Astrocyte (in vitro differentiated cells and primary cell): ENCODE measurements at regions not wholly inside any gene's neighbourhood (a gene's known extent, or its start where the extent isn't known, plus 50 kb on each side); places are given as distances from the start of the nearest gene placed in this dataset.
A peak's percentile ranks its signal among the peaks of the same experiment; 100 is the strongest.

Experiments
- DNase-seq: peaks from one replicate; pipeline ENCODE4 v3.0.0-alpha.2; 2010; ENCODE audit warnings: low read depth
- FAIRE-seq: peaks from 2 replicates; lab custom pipeline; 2011; peaks lifted over from hg19 to GRCh38; lab: Jason Lieb, UNC
- H2AFZ ChIP-seq: 2 replicates; pipeline ENCODE4 v1.6.0; 2012; ENCODE audit warnings: low read depth, low read length, inconsistent platforms
- H3K27ac ChIP-seq: 2 replicates; pipeline ENCODE4 v1.5.1; 2011; ENCODE audit warnings: low read depth, low read length, inconsistent platforms
- H3K27me3 ChIP-seq: 2 replicates; pipeline ENCODE4 v1.6.0; 2011; ENCODE audit warnings: low read length, inconsistent platforms; ENCODE audit not compliant: insufficient read depth
- H3K36me3 ChIP-seq: 2 replicates; pipeline ENCODE4 v1.5.1; 2011; ENCODE audit warnings: low read length, inconsistent platforms; ENCODE audit not compliant: insufficient read depth
- H3K4me1 ChIP-seq: 2 replicates; pipeline ENCODE4 v1.5.1; 2011; ENCODE audit warnings: low read length, inconsistent platforms; ENCODE audit not compliant: insufficient read depth
- H3K4me2 ChIP-seq: 2 replicates; pipeline ENCODE4 v1.6.0; 2012; ENCODE audit warnings: low read length, inconsistent platforms
- H3K4me3 ChIP-seq: 2 replicates; pipeline ENCODE4 v1.5.1; 2011; ENCODE audit warnings: low read depth, mild to moderate bottlenecking, low read length, inconsistent platforms; ENCODE audit not compliant: insufficient read depth
- H3K79me2 ChIP-seq: 2 replicates; pipeline ENCODE4 v1.6.0; 2012; ENCODE audit warnings: mild to moderate bottlenecking, low read length, inconsistent platforms; ENCODE audit not compliant: insufficient read depth
- H3K9ac ChIP-seq: 2 replicates; pipeline ENCODE4 v1.6.0; 2012; ENCODE audit warnings: mild to moderate bottlenecking, low read length, inconsistent platforms
- H3K9me3 ChIP-seq: 2 replicates; pipeline ENCODE4 v1.5.1; 2012; ENCODE audit warnings: low read depth, mild to moderate bottlenecking, low read length, inconsistent platforms; ENCODE audit not compliant: insufficient read depth
- H4K20me1 ChIP-seq: 2 replicates; pipeline ENCODE4 v1.6.0; 2012; ENCODE audit warnings: low read length, inconsistent platforms; ENCODE audit not compliant: insufficient read depth
- H3K27ac Mint-ChIP-seq: one replicate; pipeline ENCODE4 v1.8.0; 2021; ENCODE audit warnings: mild to moderate bottlenecking, mixed read lengths; ENCODE audit not compliant: unreplicated experiment
- H3K27me3 Mint-ChIP-seq: one replicate; pipeline ENCODE4 v1.8.0; 2021; ENCODE audit warnings: low read depth, mixed read lengths; ENCODE audit not compliant: unreplicated experiment
- H3K36me3 Mint-ChIP-seq: one replicate; pipeline ENCODE4 v1.8.0; 2021; ENCODE audit warnings: low read depth, mixed read lengths; ENCODE audit not compliant: unreplicated experiment
- H3K4me1 Mint-ChIP-seq: one replicate; pipeline ENCODE4 v1.8.0; 2021; ENCODE audit warnings: low read depth, mixed read lengths; ENCODE audit not compliant: unreplicated experiment
- H3K4me3 Mint-ChIP-seq: one replicate; pipeline ENCODE4 v1.8.0; 2021; ENCODE audit warnings: mild to moderate bottlenecking, moderate library complexity, mixed read lengths; ENCODE audit not compliant: unreplicated experiment
- H3K9me3 Mint-ChIP-seq: one replicate; pipeline ENCODE4 v1.8.0; 2021; ENCODE audit warnings: mild to moderate bottlenecking, mixed read lengths; ENCODE audit not compliant: unreplicated experiment
- EZH2 ChIP-seq: IDR thresholded peaks from 2 replicates; pipeline ENCODE4 v1.6.1; 2012; ENCODE audit warnings: mild to moderate bottlenecking, low read length, inconsistent platforms; ENCODE audit not compliant: insufficient read depth
- TF ChIP-seq, protein P1 (sequence below): IDR thresholded peaks from 2 replicates; pipeline ENCODE4 v1.5.1; 2011; ENCODE audit warnings: low read depth, mild to moderate bottlenecking, inconsistent platforms, low read length, moderate library complexity; ENCODE audit not compliant: insufficient read depth

DNA sequence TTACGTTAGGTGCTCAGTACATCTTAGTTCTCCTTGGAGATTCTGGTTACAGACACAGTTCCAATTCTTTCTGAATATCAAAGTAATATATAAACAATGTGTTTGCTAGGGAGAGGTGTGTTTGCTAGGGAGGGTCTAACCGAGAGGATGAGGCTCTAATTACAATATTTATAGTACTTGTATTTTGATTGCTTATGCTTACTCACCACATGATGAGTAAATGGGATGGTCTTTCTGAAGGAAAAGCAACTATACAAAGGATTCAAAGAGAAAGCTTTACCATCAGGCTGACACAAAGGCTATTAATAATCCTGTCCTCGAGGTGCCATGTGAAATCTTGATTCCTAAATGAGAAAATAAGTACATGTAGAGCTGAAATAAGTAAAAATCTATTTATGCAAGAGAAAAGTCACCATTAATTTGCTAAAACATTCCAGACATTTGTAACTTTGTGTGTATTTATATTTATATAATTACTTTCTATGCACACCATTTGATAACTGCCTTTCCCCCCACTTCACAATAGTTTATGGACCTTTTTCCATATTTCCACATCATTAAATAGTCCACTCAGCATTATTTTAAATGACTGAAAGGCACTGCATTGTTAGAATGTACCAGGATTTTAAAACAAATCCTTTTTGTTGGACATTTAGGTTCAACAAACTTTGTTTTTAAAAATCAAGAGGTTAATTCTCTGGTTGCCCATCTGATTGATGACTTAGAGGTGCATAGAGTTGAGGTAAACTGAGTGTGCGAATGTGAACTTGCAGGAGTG lies 94.5 kb upstream of the FN1 start:
- Histone ChIP-seq H3K36me3 (no peaks in the 10 kb centered on the region), H2AFZ (no peak overlapping the region), H3K4me3 (peak overlapping the region; percentile 12), H3K27me3 (no peaks in the 10 kb centered on the region), H3K27ac (peak overlapping the region; percentile 99), H4K20me1 (no peaks in the 10 kb centered on the region), H3K4me1 (peaks cover 50% of the 10 kb centered on the region), H3K9ac (peak overlapping the region; percentile 83), H3K9me3 (no peaks in the 10 kb centered on the region), H3K79me2 (no peaks in the 10 kb centered on the region), H3K4me2 (peak overlapping the region; percentile 52)
- DNase-seq = peak; percentile 71
- TF ChIP-seq, protein P1, sequence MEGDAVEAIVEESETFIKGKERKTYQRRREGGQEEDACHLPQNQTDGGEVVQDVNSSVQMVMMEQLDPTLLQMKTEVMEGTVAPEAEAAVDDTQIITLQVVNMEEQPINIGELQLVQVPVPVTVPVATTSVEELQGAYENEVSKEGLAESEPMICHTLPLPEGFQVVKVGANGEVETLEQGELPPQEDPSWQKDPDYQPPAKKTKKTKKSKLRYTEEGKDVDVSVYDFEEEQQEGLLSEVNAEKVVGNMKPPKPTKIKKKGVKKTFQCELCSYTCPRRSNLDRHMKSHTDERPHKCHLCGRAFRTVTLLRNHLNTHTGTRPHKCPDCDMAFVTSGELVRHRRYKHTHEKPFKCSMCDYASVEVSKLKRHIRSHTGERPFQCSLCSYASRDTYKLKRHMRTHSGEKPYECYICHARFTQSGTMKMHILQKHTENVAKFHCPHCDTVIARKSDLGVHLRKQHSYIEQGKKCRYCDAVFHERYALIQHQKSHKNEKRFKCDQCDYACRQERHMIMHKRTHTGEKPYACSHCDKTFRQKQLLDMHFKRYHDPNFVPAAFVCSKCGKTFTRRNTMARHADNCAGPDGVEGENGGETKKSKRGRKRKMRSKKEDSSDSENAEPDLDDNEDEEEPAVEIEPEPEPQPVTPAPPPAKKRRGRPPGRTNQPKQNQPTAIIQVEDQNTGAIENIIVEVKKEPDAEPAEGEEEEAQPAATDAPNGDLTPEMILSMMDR = no peak
- no peak for TF ChIP-seq EZH2
- Mint-ChIP-seq H3K27me3 (no peaks in the 10 kb centered on the region), H3K36me3 (peaks cover 4% of the 10 kb centered on the region), H3K4me1 (peaks cover 54% of the 10 kb centered on the region), H3K9me3 (peaks cover 12% of the 10 kb centered on the region), H3K4me3 (no peak overlapping the region), H3K27ac (peak overlapping the region; percentile 96)
- FAIRE-seq = peak; percentile 73

DNA sequence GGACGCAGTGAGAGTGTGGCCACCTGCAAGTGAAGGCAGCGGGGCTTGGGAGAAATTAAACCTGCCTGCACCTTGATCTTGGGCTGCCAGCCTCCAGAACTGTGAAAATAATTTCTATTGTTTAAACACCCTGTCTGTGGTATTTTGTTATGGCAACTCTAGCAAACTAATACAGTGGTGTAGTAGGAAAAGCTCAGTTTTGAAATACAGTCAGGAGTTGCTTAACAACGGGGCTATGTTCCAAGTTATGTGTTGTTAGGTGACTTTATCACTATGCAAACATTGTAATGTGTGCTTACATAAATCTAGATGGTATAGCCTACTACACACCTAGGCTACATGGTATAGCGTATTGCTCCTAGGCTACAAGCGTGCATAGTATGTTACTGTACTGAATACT lies 93.4 kb upstream of the FN1 start:
- no peak for TF ChIP-seq EZH2
- TF ChIP-seq, protein P1 = no peak
- DNase-seq (peak; percentile 84), FAIRE-seq (peak; percentile 90)
- Histone ChIP-seq H2AFZ (no peak overlapping the region), H3K9ac (peak overlapping the region; percentile 83), H3K27me3 (no peaks in the 10 kb centered on the region), H3K79me2 (no peaks in the 10 kb centered on the region), H3K9me3 (no peaks in the 10 kb centered on the region), H3K27ac (peak overlapping the region; percentile 99), H3K4me1 (peaks cover 48% of the 10 kb centered on the region), H3K36me3 (no peaks in the 10 kb centered on the region), H3K4me2 (peak overlapping the region; percentile 34), H4K20me1 (no peaks in the 10 kb centered on the region), H3K4me3 (no peak overlapping the region)
- Mint-ChIP-seq H3K4me3 (no peak overlapping the region), H3K27ac (peak overlapping the region; percentile 96), H3K9me3 (peaks cover 5% of the 10 kb centered on the region), H3K36me3 (no peaks in the 10 kb centered on the region), H3K27me3 (no peaks in the 10 kb centered on the region), H3K4me1 (peaks cover 50% of the 10 kb centered on the region)

DNA sequence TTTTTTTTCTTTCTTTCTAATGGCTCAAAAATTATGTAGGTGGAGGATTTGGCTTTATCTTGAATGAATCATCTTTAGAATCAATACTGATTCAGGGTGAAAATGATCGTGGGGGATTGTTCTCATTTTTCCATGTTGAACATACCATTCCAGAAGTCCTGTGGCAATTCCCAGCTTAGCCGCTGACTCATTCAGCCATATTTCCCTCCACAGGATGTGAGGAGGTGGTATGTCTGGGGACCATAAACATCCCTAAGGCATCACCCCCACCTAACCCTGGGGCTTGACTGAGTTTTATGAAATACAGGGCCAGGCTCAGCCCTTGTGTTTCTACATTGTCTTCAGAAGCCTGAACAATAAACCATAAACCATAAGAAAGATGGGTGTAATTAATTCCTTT lies 92.7 kb upstream of the FN1 start:
- Histone ChIP-seq H3K4me3 (no peak overlapping the region), H3K4me1 (peaks cover 48% of the 10 kb centered on the region), H2AFZ (no peak overlapping the region), H3K79me2 (no peaks in the 10 kb centered on the region), H4K20me1 (no peaks in the 10 kb centered on the region), H3K4me2 (peak overlapping the region; percentile 34), H3K27me3 (no peaks in the 10 kb centered on the region), H3K27ac (peak overlapping the region; percentile 99), H3K36me3 (no peaks in the 10 kb centered on the region), H3K9me3 (peaks cover 2% of the 10 kb centered on the region), H3K9ac (peak overlapping the region; percentile 83)
- Mint-ChIP-seq H3K4me1 (peaks cover 50% of the 10 kb centered on the region), H3K9me3 (peaks cover 5% of the 10 kb centered on the region), H3K36me3 (no peaks in the 10 kb centered on the region), H3K4me3 (no peak overlapping the region), H3K27ac (peak overlapping the region; percentile 96), H3K27me3 (no peaks in the 10 kb centered on the region)
- no peak for TF ChIP-seq EZH2
- TF ChIP-seq, protein P1 = no peak
- peak; percentile 94 for FAIRE-seq
- DNase-seq = peak; percentile 100
